K562 (cell line): ENCODE measurements at regions not wholly inside any gene's neighbourhood (a gene's known extent, or its start where the extent isn't known, plus 50 kb on each side); places are given as distances from the start of the nearest gene placed in this dataset.

Source experiments
- ATAC-seq: fragments of 200-7000 bp; cut with Tn5 transposase; 3 replicates; pipeline ENCODE4 v1.9.1; 2020; ENCODE audit warnings: moderate library complexity
- BruUV-seq: library from RNA; stranded (reverse); fragments of 400-500 nt; replicated peaks from 2 replicates; lab custom pipeline; 2021; lab: Mats Ljungman, UMichigan
- CTCF ChIA-PET: fragments of 300-600 bp; formaldehyde crosslinking; extraction: SDS; loops from one replicate; lab custom pipeline; 2021; ENCODE audit warnings: low intra/inter-chr PET ratio; lab: Yijun Ruan, JAX
- POLR2A ChIA-PET: fragments of 300-600, 350-650 bp; sonication (Branson Sonifier 250); formaldehyde crosslinking; extraction: SDS; loops from one replicate; lab custom pipeline; 2021; ENCODE audit warnings: antibody characterized with exemption, inconsistent platforms; lab: Yijun Ruan, JAX
- DNase-seq, 4 experiments: peaks; one replicate each; pipeline versions ENCODE4 v3.0.0 to v3.0.0-alpha.2; 2011 to 2018; ENCODE audit warnings: low spot score in 3 of 4, mixed read lengths in 3 of 4; ENCODE audit errors: extremely low read depth in 1 of 4
- FAIRE-seq: peaks from 2 replicates; lab custom pipeline; 2011; peaks lifted over from hg19 to GRCh38; lab: Jason Lieb, UNC
- H2AFZ ChIP-seq: 2 replicates; pipeline ENCODE4 v1.6.0; 2011; ENCODE audit warnings: low read depth, low read length, control low read depth, inconsistent platforms
- H3K27ac ChIP-seq: fragments of 200-600 bp; 3 replicates; pipeline ENCODE4 v1.8.0; 2011; ENCODE audit warnings: low read depth, mild to moderate bottlenecking, control low read depth, inconsistent platforms, low read length, moderate library complexity, mixed read lengths; ENCODE audit errors: extremely low read depth
- H3K27me3 ChIP-seq, 2 experiments: fragments of 300-600 bp in 1 of 2; 2 replicates in 1 of 2; 3 replicates in 1 of 2; pipeline versions ENCODE4 v1.6.0 to v1.8.0; 2011; ENCODE audit warnings: inconsistent platforms in 2 of 2, low read length in 2 of 2, mild to moderate bottlenecking in 1 of 2, mixed read lengths in 1 of 2, moderate library complexity in 1 of 2; ENCODE audit not compliant: control insufficient read depth in 2 of 2, insufficient read depth in 2 of 2
- H3K36me3 ChIP-seq: fragments of 300-600 bp; 3 replicates; pipeline ENCODE4 v1.8.0; 2011; ENCODE audit warnings: mild to moderate bottlenecking, low read length, inconsistent platforms; ENCODE audit not compliant: control insufficient read depth, insufficient read depth
- H3K4me1 ChIP-seq, 2 experiments: fragments of 200-600 bp in 1 of 2; replicated peaks in 1 of 2; 2 replicates in 1 of 2; 3 replicates in 1 of 2; pipeline versions ENCODE4 v1.5.1 to v1.8.0; 2011; ENCODE audit warnings: inconsistent platforms in 2 of 2, low read length in 2 of 2, mild to moderate bottlenecking in 1 of 2, mixed read lengths in 1 of 2, moderate library complexity in 1 of 2; ENCODE audit not compliant: control insufficient read depth in 2 of 2, insufficient read depth in 2 of 2
- H3K4me2 ChIP-seq: 2 replicates; pipeline ENCODE4 v1.6.1; 2011; ENCODE audit warnings: low read length, control low read depth, inconsistent platforms, mixed read lengths; ENCODE audit not compliant: insufficient read depth
- H3K4me3 ChIP-seq: fragments of 200-600 bp; sonication (generic), shearing (Covaris generic); 2 replicates; pipeline ENCODE4 v1.5.1; 2016; ENCODE audit warnings: control low read depth, inconsistent platforms
- H3K79me2 ChIP-seq: fragments of 200-600 bp; 3 replicates; pipeline ENCODE4 v1.8.0; 2011; ENCODE audit warnings: low read length, inconsistent platforms; ENCODE audit not compliant: control insufficient read depth, insufficient read depth
- H3K9ac ChIP-seq, 2 experiments: 2 replicates each; pipeline versions ENCODE4 v1.6.0 to v1.6.1; 2011; ENCODE audit warnings: low read depth in 2 of 2, low read length in 2 of 2, control low read depth in 1 of 2, inconsistent platforms in 1 of 2, mild to moderate bottlenecking in 1 of 2, mixed read lengths in 1 of 2; ENCODE audit not compliant: insufficient read depth in 1 of 2
- H3K9me1 ChIP-seq: one replicate; pipeline ENCODE4 v1.6.0; 2011; ENCODE audit warnings: inconsistent platforms, mild to moderate bottlenecking, low read length, moderate library complexity; ENCODE audit not compliant: control insufficient read depth, insufficient read depth
- H3K9me3 ChIP-seq: replicated peaks from 2 replicates; pipeline ENCODE4 v1.5.1; 2011; ENCODE audit warnings: low read depth, low read length, inconsistent platforms; ENCODE audit not compliant: control insufficient read depth, insufficient read depth
- H4K20me1 ChIP-seq: replicated peaks from 2 replicates; pipeline ENCODE4 v1.6.1; 2011; ENCODE audit warnings: low read length, inconsistent platforms, mixed read lengths; ENCODE audit not compliant: control insufficient read depth, insufficient read depth
- BCOR ChIP-seq: fragments of 450-650 bp; IDR thresholded peaks from 2 replicates; pipeline ENCODE4 v1.6.1; 2016
- BRCA1 ChIP-seq, 2 experiments: fragments of 450-650 bp in 1 of 2; sonication (generic) in 1 of 2; formaldehyde crosslinking in 1 of 2; IDR thresholded peaks; 2 replicates each; pipeline versions ENCODE4 v1.5.0 to v1.6.1; 2017 to 2020; ENCODE audit warnings: mild to moderate bottlenecking in 1 of 2, missing genetic modification reagents in 1 of 2
- BRF2 ChIP-seq: IDR thresholded peaks from 3 replicates; pipeline ENCODE4 v1.6.1; 2011; ENCODE audit warnings: borderline replicate concordance, mild to moderate bottlenecking; ENCODE audit not compliant: insufficient read length, insufficient read depth
- ELK3 ChIP-seq: fragments of 450-650 bp; formaldehyde crosslinking; IDR thresholded peaks from 2 replicates; pipeline ENCODE4 v1.4.0; 2020; ENCODE audit warnings: mild to moderate bottlenecking
- FOSL1 ChIP-seq: fragments of 200-800 bp; sonication (Bioruptor generic); conservative IDR thresholded peaks from 2 replicates; pipeline ENCODE4 v1.6.1; 2016; ENCODE audit warnings: missing genetic modification characterization, missing compliant biosample characterization
- HIVEP1 ChIP-seq: fragments of 250-450 bp; sonication (Bioruptor Pico); IDR thresholded peaks from 2 replicates; pipeline ENCODE4 v1.4.0; 2020; ENCODE audit warnings: mild to moderate bottlenecking
- NFXL1 ChIP-seq: fragments of 450-650 bp; formaldehyde crosslinking; IDR thresholded peaks from 2 replicates; pipeline ENCODE4 v1.4.0; 2021; ENCODE audit warnings: mild to moderate bottlenecking
- SAFB ChIP-seq: fragments of 200-400 bp; formaldehyde crosslinking; IDR thresholded peaks from 2 replicates; pipeline ENCODE4 v1.6.1; 2017; ENCODE audit warnings: low read depth, low read length, borderline replicate concordance
- SETDB1 ChIP-seq: IDR thresholded peaks from one replicate; pipeline ENCODE4 v1.6.1; 2012; ENCODE audit warnings: low read length, control low read depth, inconsistent platforms
- SIN3B ChIP-seq: fragments of 450-650 bp; IDR thresholded peaks from 2 replicates; pipeline ENCODE4 v1.6.1; 2017; ENCODE audit warnings: low read depth, mild to moderate bottlenecking, moderate library complexity
- TAF1 ChIP-seq: IDR thresholded peaks from 2 replicates; pipeline ENCODE4 v1.6.1; 2011; ENCODE audit warnings: mild to moderate bottlenecking, low read length, moderate library complexity; ENCODE audit not compliant: insufficient read depth, control insufficient read depth, severe bottlenecking; ENCODE audit errors: extremely low read depth
- TARDBP ChIP-seq: fragments of 450-650 bp; IDR thresholded peaks from 2 replicates; pipeline ENCODE4 v1.6.1; 2016
- TCF7L2 ChIP-seq: fragments of 150-350 bp; IDR thresholded peaks from 2 replicates; pipeline ENCODE4 v1.6.1; 2016; ENCODE audit warnings: low read depth, mild to moderate bottlenecking, low read length, moderate library complexity
- ZBED1 ChIP-seq: IDR thresholded peaks from 2 replicates; pipeline ENCODE4 v1.6.1; 2014
- ZC3H4 ChIP-seq: sonication (generic); formaldehyde crosslinking; IDR thresholded peaks from 2 replicates; pipeline ENCODE4 v1.9.0; 2021; ENCODE audit warnings: missing genetic modification reagents, borderline replicate concordance
- WGBS: fragments of 100-300 bp; shearing (Covaris generic); methylation state at CpG from one replicate; pipeline ENCODE4 v1.1.6; 2016; ENCODE audit warnings: low coverage, mixed read lengths; ENCODE audit not compliant: insufficient coverage; ENCODE audit errors: missing lambda C conversion rate; 5-methylcytosine and 5-hydroxymethylcytosine counted together
- in situ Hi-C: fragments of 300-500 bp; cut with MboI; formaldehyde crosslinking; loops from 4 replicates; pipeline ENCODE4 v1.15.0; 2018; ENCODE audit warnings: inconsistent platforms, mixed read lengths
- intact Hi-C: fragments of 100-400 bp; cut with micrococcal nuclease; formaldehyde crosslinking; loops from 2 replicates; pipeline ENCODE4 v1.14.2; 2022
- TF ChIP-seq, protein P1 (sequence below): fragments of 450-650 bp; IDR thresholded peaks from 2 replicates; pipeline ENCODE4 v1.6.1; 2016; ENCODE audit warnings: mild to moderate bottlenecking
- TF ChIP-seq, protein P2 (sequence below): fragments of 450-650 bp; IDR thresholded peaks from one replicate; pipeline ENCODE4 v1.6.1; 2018; ENCODE audit warnings: mild to moderate bottlenecking, moderate library complexity; ENCODE audit not compliant: partially characterized antibody

DNA sequence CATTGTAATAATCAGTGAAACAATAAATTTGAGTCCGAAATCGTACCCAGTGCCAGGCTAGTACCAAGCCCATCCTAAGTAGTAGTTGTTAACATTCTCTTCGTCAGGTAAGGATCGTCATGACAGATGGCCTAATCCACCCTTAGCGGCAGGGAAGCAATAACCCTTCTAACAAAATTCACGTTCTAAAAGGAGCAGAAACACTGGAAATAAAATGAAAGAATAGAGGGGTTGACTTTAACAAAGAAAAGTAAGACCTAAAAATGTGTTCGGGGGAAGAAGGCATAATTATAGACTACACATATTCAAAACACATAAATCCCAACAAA lies 142.7 kb downstream of the CPEB2 start:
- ChIA-PET CTCF (no interaction called here), POLR2A (no interaction called here)
- Histone ChIP-seq H3K27me3 (no peaks in the 10 kb centered on the region), H3K4me2 (no peak overlapping the region)
- DNase-seq, result no peak
- no peak for TF ChIP-seq TARDBP
- TF ChIP-seq BCOR, result no peak
- TF ChIP-seq FOSL1 (tag), result no peak
- TF ChIP-seq SIN3B, result no peak
- TF ChIP-seq TAF1, result no peak
- TF ChIP-seq, protein P1, sequence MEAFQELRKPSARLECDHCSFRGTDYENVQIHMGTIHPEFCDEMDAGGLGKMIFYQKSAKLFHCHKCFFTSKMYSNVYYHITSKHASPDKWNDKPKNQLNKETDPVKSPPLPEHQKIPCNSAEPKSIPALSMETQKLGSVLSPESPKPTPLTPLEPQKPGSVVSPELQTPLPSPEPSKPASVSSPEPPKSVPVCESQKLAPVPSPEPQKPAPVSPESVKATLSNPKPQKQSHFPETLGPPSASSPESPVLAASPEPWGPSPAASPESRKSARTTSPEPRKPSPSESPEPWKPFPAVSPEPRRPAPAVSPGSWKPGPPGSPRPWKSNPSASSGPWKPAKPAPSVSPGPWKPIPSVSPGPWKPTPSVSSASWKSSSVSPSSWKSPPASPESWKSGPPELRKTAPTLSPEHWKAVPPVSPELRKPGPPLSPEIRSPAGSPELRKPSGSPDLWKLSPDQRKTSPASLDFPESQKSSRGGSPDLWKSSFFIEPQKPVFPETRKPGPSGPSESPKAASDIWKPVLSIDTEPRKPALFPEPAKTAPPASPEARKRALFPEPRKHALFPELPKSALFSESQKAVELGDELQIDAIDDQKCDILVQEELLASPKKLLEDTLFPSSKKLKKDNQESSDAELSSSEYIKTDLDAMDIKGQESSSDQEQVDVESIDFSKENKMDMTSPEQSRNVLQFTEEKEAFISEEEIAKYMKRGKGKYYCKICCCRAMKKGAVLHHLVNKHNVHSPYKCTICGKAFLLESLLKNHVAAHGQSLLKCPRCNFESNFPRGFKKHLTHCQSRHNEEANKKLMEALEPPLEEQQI, result no peak
- no peak for TF ChIP-seq SAFB
- no peak for TF ChIP-seq SETDB1
- no peak for TF ChIP-seq ZBED1
- TF ChIP-seq TCF7L2, result no peak
- TF ChIP-seq ELK3 (CRISPR knock-in tag), result no peak
- TF ChIP-seq, protein P2, sequence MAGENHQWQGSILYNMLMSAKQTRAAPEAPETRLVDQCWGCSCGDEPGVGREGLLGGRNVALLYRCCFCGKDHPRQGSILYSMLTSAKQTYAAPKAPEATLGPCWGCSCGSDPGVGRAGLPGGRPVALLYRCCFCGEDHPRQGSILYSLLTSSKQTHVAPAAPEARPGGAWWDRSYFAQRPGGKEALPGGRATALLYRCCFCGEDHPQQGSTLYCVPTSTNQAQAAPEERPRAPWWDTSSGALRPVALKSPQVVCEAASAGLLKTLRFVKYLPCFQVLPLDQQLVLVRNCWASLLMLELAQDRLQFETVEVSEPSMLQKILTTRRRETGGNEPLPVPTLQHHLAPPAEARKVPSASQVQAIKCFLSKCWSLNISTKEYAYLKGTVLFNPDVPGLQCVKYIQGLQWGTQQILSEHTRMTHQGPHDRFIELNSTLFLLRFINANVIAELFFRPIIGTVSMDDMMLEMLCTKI, result no peak
- TF ChIP-seq NFXL1, result no peak
- TF ChIP-seq HIVEP1 (CRISPR knock-in tag), result no peak
- no peak for TF ChIP-seq BRF2
- no peak for TF ChIP-seq ZC3H4 (CRISPR knock-in tag)
- no peak for TF ChIP-seq BRCA1 (IDR thresholded peaks at IDR 0.05)
- TF ChIP-seq BRCA1 (CRISPR knock-in tag; IDR thresholded peaks at IDR 0.05), result no peak
- TF ChIP-seq, all 486 proteins: peak for 0
- no peak overlapping the region for H3K27ac ChIP-seq
- no peak overlapping the region for H3K9ac ChIP-seq
- peaks cover 7 to 16% of the 10 kb centered on the region in 2 experiments for H3K4me1 ChIP-seq
- intact Hi-C loops, result no loop called here
- BruUV-seq, result no TSS peak
- H3K9me3 ChIP-seq, result no peaks in the 10 kb centered on the region
- H2AFZ ChIP-seq, result no peak overlapping the region
- in situ Hi-C loops, result no loop called here
- H3K36me3 ChIP-seq, result no peaks in the 10 kb centered on the region
- no peaks in the 10 kb centered on the region for H3K79me2 ChIP-seq
- H4K20me1 ChIP-seq, result no peaks in the 10 kb centered on the region
- H3K4me3 ChIP-seq, result no peak overlapping the region
- WGBS, result 42% methylated on average over 7 of the region's 7 CpGs
- no peak for ATAC-seq
- FAIRE-seq, result no peak
- no peaks in the 10 kb centered on the region for H3K9me1 ChIP-seq
